ENCODE measurements at regions not wholly inside any gene's neighbourhood (a gene's known extent, or its start where the extent isn't known, plus 50 kb on each side); places are given as distances from the start of the nearest gene placed in this dataset.

- DNase-seq, result no peak
Measured at GRCh38 chr6:149185799-149186357, 131.6 kb upstream of the TAB2 start.

DNA sequence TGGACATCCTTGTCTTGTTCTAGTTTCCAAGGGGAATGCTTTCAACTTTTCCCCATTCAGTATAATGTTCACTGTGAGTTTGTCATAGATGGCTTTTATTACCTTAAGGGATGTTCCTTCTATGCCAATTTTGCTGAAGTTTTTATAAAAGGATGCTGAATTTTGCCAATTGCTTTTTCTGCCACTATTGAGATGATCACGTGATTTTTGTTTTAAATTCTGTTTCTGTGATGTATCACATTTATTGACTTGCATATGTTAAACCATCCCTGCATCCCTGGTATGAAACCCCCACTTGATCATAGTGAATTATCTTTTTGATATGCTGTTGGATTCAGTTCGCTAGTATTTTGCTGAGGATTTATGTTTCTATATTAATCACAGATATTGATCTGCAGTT is 130.6 kb upstream of the TAB2 start:
- DNase-seq, result no peak

DNA sequence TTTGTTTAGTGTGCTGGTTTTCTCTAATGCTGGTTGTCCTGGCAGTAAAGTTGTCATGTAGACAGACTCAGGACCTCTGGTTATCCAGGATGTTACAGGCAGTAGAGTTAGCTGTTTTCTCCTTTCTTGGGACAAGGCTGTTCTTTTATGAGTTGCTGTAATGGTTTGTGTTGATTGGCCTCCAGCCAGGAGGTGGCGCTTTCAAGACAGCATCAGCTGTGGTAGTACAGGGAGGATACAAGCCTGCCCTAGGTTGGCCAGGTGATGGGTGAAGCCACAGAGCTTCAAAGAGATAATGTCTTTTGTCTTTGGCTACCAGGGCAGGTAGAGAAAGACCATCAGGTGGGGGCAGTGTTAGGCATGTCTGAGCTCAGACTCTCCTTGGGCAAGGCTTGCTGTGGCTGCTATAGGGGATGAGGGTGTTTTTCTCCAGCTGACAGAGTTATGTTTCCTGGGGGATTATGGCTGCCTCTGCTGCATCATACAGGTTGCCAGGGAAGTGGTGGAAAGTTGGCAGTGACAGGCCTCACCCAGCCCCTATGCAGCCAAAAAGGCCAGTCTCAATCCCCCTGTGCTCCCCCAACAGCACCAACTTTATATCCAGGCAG is 127.2 kb upstream of the TAB2 start:
- DNase-seq, result no peak

DNA sequence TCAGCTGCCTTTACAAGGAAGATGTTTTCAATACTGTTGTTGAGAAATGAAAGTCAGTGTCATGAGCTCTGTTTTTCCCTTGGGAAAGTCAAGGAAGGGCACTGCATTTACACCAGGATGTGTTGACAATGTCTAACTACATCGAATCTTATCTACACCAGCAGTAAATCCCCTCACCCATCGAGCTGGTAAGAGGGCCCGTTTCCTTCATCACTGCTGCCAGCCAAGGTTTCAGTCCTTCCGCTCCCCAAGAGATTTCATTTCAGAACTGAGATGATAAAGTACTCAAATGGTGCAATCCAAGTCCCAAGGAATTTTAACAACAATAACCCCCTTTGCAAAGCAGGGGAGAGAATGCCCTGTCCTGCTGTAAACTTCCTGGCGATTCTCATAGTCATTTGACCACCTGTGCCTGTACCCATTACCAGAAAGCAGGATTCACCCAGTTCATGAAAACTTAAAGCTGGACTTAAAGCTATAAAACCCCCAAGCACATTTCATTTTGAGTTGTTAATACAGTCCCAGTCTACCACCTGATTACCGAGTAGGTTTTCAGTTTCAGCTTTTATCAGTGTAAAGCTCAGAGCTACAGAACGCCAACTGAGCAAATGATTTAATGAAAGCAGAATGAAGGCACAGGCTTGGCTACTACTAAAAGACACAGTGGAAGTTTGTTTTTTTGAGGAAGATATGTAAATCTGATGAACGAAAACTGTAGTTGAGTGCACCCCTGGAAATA is 122.5 kb upstream of the TAB2 start:
- DNase-seq, result no peak

GRCh38 chr6:149196091-149196490 is 121.4 kb upstream of the TAB2 start:
- DNase-seq, result no peak

- DNase-seq, result no peak
Measured at GRCh38 chr6:149197482-149197881, 120.0 kb upstream of the TAB2 start.

DNA sequence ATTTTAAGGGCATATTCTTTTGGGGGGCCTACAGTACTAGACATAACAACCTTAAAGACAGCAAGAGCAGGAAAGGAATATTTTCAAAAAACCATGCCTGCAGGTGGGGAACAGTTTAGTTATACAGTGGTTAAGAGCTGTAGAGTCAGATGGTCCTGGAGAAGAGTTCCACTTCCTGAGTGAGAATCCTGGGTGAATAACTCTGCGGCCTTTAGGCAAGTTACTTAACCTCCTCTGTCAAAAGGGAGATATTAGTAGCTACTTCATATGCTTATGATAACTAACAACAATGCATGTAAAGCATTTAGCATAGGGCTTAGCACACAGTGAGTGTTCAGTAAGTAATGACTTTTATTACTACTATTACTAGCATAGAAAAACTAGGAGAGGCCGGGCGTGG is 119.2 kb upstream of the TAB2 start:
- DNase-seq, result no peak

DNA sequence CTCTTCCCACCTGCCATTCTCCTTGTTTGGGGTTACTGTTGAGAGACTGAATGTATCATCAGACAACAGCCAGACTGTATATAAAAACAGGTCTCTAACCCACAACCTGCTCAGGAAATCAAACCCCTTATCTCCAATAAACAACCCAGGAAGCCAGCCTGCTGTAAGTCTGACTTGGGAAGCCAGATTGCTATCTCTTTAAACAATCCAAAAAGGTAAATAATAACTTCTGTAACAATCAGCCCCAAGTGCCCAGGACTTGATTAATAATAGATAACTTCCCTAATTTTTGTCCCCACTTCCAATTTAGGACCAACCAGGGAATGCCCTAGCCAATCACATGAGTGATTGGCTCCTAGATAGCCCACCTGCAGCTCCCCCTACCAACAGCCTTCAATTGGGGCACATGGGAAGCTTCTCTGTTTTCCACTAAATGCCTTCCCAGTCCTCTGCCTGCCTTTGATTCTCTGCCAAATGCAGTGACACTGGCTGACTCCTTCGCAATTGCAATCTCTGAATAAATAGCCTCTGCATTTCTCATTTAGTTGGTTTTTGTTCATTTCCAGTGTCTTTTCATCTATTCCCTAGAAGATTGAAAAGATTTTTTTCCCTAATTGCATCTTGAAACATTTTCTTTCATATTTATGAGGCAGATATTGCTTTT is 117.1 kb upstream of the TAB2 start:
- no peak for DNase-seq

GRCh38 chr6:149201068-149201655 is 116.3 kb upstream of the TAB2 start:
- DNase-seq, result no peak

DNA sequence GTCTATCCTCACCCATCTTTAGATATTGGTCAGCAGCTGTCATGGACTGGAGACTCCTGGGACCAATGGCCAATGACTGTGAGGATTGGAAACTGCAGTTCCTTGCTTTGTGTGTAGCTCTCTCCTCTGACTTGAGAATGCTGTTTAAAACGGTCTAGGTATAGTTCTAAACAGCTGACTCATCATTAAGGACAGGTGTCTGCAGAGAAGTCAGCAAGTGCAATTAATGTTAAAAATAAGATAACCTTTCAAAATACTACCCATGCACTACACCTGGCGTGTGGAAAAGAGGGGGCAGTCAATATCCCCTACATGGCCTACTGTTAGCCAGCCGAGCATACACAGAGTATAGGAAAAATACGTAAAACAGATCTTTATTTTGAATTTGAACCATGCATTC is 115.4 kb upstream of the TAB2 start:
- no peak for DNase-seq

GRCh38 chr6:149202952-149203351 is 114.6 kb upstream of the TAB2 start:
- DNase-seq, result no peak

GRCh38 chr6:149203509-149203908 is 114.0 kb upstream of the TAB2 start:
- no peak for DNase-seq

GRCh38 chr6:149208134-149208601 is 109.3 kb upstream of the TAB2 start:
- DNase-seq, result no peak

- no peak for DNase-seq
Measured at GRCh38 chr6:149209871-149210775, 107.4 kb upstream of the TAB2 start.

DNA sequence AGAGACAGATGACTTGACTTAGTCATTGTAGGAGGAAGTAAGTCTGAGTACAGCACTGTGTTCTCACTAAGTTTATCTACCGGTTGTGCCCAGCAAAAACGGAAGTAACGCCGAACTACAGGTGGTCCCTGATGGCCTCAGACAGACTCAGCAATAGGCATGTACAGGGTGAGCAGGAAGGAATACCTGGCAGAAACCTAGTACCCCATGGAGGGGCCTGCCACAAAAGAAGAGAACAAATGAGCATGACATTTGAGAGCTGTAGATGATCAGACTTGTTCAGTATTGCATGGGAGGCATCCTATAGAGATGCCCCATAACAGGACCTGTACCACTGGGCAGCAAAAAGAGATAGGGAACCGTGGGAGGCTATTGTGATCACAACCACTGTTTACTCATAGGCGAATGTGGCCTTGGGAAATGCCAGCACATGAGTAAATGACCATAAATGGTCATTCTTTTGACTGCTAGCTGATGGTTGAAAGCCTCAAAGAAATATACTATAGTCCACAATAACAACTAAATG is 106.4 kb upstream of the TAB2 start:
- DNase-seq, result no peak

GRCh38 chr6:149212206-149212605 is 105.3 kb upstream of the TAB2 start:
- DNase-seq, result no peak

DNA sequence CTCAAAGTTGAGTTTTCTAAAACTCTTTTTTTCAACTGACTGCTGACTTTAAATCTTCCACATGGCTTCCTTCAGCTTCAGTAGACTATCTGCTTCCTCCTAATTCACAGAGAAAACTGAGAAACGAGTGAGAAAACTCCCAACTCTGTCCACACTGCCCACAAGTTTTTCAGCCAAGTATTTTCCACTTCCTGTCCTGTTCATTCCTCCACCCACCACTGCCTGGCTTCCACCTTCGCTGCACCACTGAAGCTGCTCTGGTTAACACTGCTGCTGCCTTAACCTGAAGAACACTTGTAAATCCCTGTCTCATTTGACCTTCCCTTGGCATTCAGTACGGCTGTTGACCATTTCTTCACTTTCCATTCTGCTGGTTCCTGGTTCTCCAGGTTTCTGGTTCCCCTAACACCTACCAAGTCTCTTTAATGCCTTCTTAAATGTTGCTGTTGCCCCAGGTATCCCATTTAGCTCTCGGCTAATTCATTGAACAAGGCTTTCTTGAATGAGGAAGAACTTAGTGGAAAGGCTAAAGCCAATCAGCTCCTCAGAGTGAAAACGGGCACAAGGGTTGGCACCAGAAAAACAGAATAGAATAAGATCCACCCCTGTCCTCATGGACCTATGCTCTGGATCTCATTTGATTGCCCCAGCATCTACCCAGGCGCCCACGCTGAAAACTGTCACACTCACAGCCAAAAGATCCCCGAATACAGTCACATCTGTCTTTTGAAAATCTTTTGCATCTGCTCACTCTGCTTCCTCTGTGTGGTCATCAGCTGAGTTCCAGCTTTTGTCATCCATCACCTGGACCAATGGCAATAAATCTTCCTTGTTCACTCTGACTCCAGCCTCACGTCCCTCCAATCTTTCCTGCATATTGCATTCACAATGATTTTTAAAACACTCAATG is 104.4 kb upstream of the TAB2 start:
- DNase-seq, result no peak

GRCh38 chr6:149213829-149214228 is 103.7 kb upstream of the TAB2 start:
- DNase-seq, result no peak

- DNase-seq, result no peak
Measured at GRCh38 chr6:149216459-149216858, 101.1 kb upstream of the TAB2 start.

DNA sequence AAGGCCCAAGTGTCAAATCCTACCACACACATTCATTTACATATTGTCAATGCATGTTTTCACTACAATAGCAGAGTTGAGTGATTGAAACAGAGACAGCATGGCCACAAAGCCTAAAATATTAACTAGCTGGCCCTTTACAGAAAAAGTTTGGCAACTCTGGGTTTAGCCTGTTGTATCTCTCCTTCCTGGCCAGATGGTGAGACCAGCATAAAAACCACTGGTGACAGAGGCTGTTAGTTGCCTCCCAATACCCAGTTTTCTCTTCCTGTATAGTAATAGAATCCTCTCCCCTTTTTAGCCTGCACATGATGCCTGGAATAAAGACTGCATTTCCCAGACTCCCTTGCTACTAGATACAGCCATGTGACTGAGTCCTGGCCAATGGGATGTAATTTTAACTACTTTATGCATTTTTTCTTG is 100.0 kb upstream of the TAB2 start:
- DNase-seq, result no peak

DNA sequence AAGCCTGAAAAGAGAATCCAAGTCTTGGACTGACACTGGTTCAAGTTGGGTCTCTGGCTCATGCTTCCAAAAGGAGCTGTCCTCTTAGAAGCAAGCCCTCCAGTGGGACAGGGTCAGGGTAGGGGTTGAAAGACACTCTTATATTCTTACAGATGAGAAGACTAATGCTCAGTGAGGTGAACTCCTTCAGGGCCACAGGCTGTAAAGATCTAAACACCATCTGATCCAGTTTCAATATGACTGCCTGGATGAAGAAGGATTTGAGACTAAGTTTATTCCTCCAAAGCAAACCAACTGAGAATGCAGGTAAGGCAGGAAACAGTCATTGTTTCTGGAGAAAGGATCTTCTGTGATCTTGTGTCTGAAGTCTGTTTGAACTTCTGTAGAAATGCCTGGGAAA is 99.0 kb upstream of the TAB2 start:
- no peak for DNase-seq

Measured in right forelimb (tissue), 1 donor.